GM19324 (cell line): ENCODE measurements at regions not wholly inside any gene's neighbourhood (a gene's known extent, or its start where the extent isn't known, plus 50 kb on each side); places are given as distances from the start of the nearest gene placed in this dataset.

Source experiments
- ATAC-seq: cut with Tn5 transposase; IDR thresholded peaks from one replicate; pipeline ENCODE4 v1.9.1; 2021; ENCODE audit warnings: mild to moderate bottlenecking, moderate library complexity; ENCODE audit not compliant: unreplicated experiment, low FRiP score

GRCh38 chr12:25301798-25302197 lies 51.1 kb upstream of the KRAS start:
- no peak for ATAC-seq
